OCI-M1 (cell line): ENCODE measurements at regions not wholly inside any gene's neighbourhood (a gene's known extent, or its start where the extent isn't known, plus 50 kb on each side); places are given as distances from the start of the nearest gene placed in this dataset.
"Not testable (repeated sequence)": the region's sequence is repeated elsewhere in the genome, so short reads cannot be mapped to it uniquely, and the experiment has no call there.

Experiments used
- DNase-seq: peaks from one replicate; lab custom pipeline; 2025; lab: John Stamatoyannopoulos, UW

GRCh38 chr2:191476901-191477300, 201.0 kb upstream of the NABP1 start:
- DNase-seq: no peak

- DNase-seq: peak; percentile 61
These were observed 198.9 kb upstream of the NABP1 start for GRCh38 chr2:191478799-191479679.

GRCh38 chr2:191479680-191480023, 198.3 kb upstream of the NABP1 start:
- DNase-seq: no peak

GRCh38 chr2:191481305-191482070, 196.4 kb upstream of the NABP1 start:
- DNase-seq: no peak

GRCh38 chr2:191483117-191483516, 194.8 kb upstream of the NABP1 start:
- no peak for DNase-seq

- no peak for DNase-seq
These were observed 191.2 kb upstream of the NABP1 start for GRCh38 chr2:191486584-191487320.

GRCh38 chr2:191488135-191488534, 189.8 kb upstream of the NABP1 start:
- DNase-seq: no peak

GRCh38 chr2:191489177-191489576, 188.8 kb upstream of the NABP1 start:
- no peak for DNase-seq

GRCh38 chr2:191496838-191497237, 181.1 kb upstream of the NABP1 start:
- no peak for DNase-seq

- no peak for DNase-seq
These were observed 180.1 kb upstream of the NABP1 start for GRCh38 chr2:191497822-191498221.

- DNase-seq: no peak
These were observed 178.9 kb upstream of the NABP1 start for GRCh38 chr2:191499050-191499449.

- no peak for DNase-seq
These were observed 177.9 kb upstream of the NABP1 start for GRCh38 chr2:191499874-191500565.

GRCh38 chr2:191500566-191500883, 177.4 kb upstream of the NABP1 start:
- no peak for DNase-seq

GRCh38 chr2:191500884-191501560, 176.9 kb upstream of the NABP1 start:
- DNase-seq: no peak

- DNase-seq: peak; percentile 48
These were observed 176.3 kb upstream of the NABP1 start for GRCh38 chr2:191501561-191502168.

- no peak for DNase-seq
These were observed 171.4 kb upstream of the NABP1 start for GRCh38 chr2:191506515-191506914.

GRCh38 chr2:191507252-191507853, 170.6 kb upstream of the NABP1 start:
- not testable (repeated sequence) for DNase-seq

- DNase-seq: no peak
These were observed 169.2 kb upstream of the NABP1 start for GRCh38 chr2:191508738-191509137.

GRCh38 chr2:191512216-191512835, 165.6 kb upstream of the NABP1 start:
- no peak for DNase-seq

- DNase-seq: no peak
These were observed 165.1 kb upstream of the NABP1 start for GRCh38 chr2:191512874-191513273.
